Pancreas (tissue), 10 donors: ENCODE measurements at regions not wholly inside any gene's neighbourhood (a gene's known extent, or its start where the extent isn't known, plus 50 kb on each side); places are given as distances from the start of the nearest gene placed in this dataset.

Source experiments
- ATAC-seq, 4 donors: fragments of 200-7000 bp; cut with Tn5 transposase; one replicate each; pipeline versions ENCODE4 v1.8.0 to v1.9.1; 2020; ENCODE audit warnings: mild to moderate bottlenecking in 4 of 4, moderate library complexity in 4 of 4
- DNase-seq, 6 donors: peaks; one replicate each; pipeline ENCODE4 v3.0.0-alpha.2; 2020
- FAIRE-seq: peaks from 2 replicates; lab custom pipeline; 2012; peaks lifted over from hg19 to GRCh38; lab: Jason Lieb, UNC
- H3K27ac ChIP-seq, 4 donors: fragments of 200-600 bp; sonication (generic); 1 replicate in 3 of 4; 2 replicates in 1 of 4; pipeline versions ENCODE4 v1.5.0 to v1.8.0; 2020
- H3K27me3 ChIP-seq, 4 donors: fragments of 200-600 bp; one replicate each; pipeline ENCODE4 v1.8.0; 2021
- H3K36me3 ChIP-seq, 3 donors: fragments of 200-600 bp; sonication (generic) in 1 of 3; one replicate each; pipeline versions ENCODE4 v1.5.0 to v1.8.0; 2020 to 2021
- H3K4me1 ChIP-seq, 3 donors: fragments of 200-600 bp; one replicate each; pipeline ENCODE4 v1.8.0; 2021
- H3K4me3 ChIP-seq, 4 donors: fragments of 200-600 bp; sonication (generic) in 2 of 4; one replicate each; pipeline versions ENCODE4 v1.5.0 to v1.8.0; 2020 to 2021
- H3K9me3 ChIP-seq, 4 donors: fragments of 200-600 bp; one replicate each; pipeline ENCODE4 v1.8.0; 2021
- CTCF ChIP-seq, 4 donors: fragments of 200-600 bp; sonication (generic) in 3 of 4; IDR thresholded peaks; one replicate each; pipeline versions ENCODE4 v1.5.0 to v1.8.0; 2021; ENCODE audit warnings: antibody characterized with exemption in 4 of 4
- WGBS, 2 donors: extraction: QIAGEN DNeasy Blood & Tissue Kit; methylation state at CpG; one replicate each; pipeline ENCODE4 v1.1.7; 2013; 5-methylcytosine and 5-hydroxymethylcytosine counted together
- intact Hi-C, 3 donors: fragments of 100-400 bp; cut with DNase I; formaldehyde crosslinking; loops; one replicate each; pipeline versions ENCODE4 v1.11.1 to v1.14.2; 2022
- donor health status: healthy with polysubstance abuse.
- donor health status: DM: no; HTN: no; CAD: no; lungs with moderate emphysema.
- donor health status: DM: no; HTN: no; CAD: no.
- donor health status: control.
- donor health status: control.
- donor health status: Bipolar disorder and iron deficiency.
- donor health status: DM: yes; HTN: yes; CAD: no.
- donor health status: DM: no; HTN: no; CAD: no.
- donor health status: DM: no; HTN: no; CAD: no.
- donor health status: DM: yes; HTN: yes; CAD: no.

GRCh38 chr4:83894831-83895230 is 358.9 kb downstream of the GPAT3 start:
- DNase-seq = no peak

DNA sequence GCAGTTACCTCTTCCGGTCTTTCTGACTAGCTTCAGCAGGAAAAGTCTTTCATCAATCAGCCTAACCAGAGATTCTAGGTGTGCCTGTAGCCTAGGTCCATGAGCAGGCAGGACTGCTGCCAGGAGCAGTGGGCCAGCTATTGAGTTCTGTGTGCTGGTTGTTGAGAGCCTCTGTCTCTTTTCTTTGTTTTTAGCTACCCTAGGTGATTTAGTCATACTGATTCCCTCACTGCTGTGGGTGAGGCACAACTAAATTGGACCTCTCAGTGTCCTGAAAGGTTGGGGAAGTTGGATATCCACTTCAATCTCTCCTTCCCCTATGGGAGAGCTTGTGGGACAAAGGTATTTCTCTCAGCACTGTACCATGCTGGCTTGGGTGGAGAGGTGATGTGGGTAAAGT is 354.9 kb downstream of the GPAT3 start:
- FAIRE-seq = no peak
- intact Hi-C loops = no loop called here

More at GRCh38 chr4:83894831-83895230, 358.9 kb downstream of the GPAT3 start:
- ATAC-seq (no peak), FAIRE-seq (no peak)
- no peak for TF ChIP-seq CTCF (IDR thresholded peaks at IDR 0.05)
- 26 to 35% methylated on average over 1 of the region's 1 CpG for WGBS, 2 donors
- intact Hi-C loops = no loop called here
- Histone ChIP-seq H3K4me1 (no peaks in the 10 kb centered on the region), H3K36me3 (no peaks in the 10 kb centered on the region), H3K4me3 (no peak overlapping the region), H3K27me3 (no peaks in the 10 kb centered on the region), H3K27ac (no peak overlapping the region), H3K9me3 (no peaks in the 10 kb centered on the region)

GRCh38 chr4:83890231-83890630 is 354.3 kb downstream of the GPAT3 start:
- Histone ChIP-seq H3K27ac (no peak overlapping the region), H3K9me3 (no peaks in the 10 kb centered on the region), H3K36me3 (no peaks in the 10 kb centered on the region), H3K27me3 (no peaks in the 10 kb centered on the region), H3K4me1 (no peaks in the 10 kb centered on the region), H3K4me3 (no peak overlapping the region)
- intact Hi-C loops = no loop called here
- FAIRE-seq = no peak
- no peak for DNase-seq
- ATAC-seq = no peak
- no peak for TF ChIP-seq CTCF (IDR thresholded peaks at IDR 0.05)
- 75 to 80% methylated on average over 2 of the region's 2 CpGs for WGBS, 2 donors

More for the DNA sequence above, 354.9 kb downstream of the GPAT3 start:
- DNase-seq = no peak
- TF ChIP-seq CTCF (IDR thresholded peaks at IDR 0.05) = no peak
- H3K27me3 ChIP-seq = no peaks in the 10 kb centered on the region
- no peak for ATAC-seq
- no peaks in the 10 kb centered on the region for H3K9me3 ChIP-seq
- no peaks in the 10 kb centered on the region for H3K4me1 ChIP-seq
- H3K4me3 ChIP-seq = no peak overlapping the region
- 84 to 97% methylated on average over 1 of the region's 1 CpG for whole genome bisulfite sequencing, 2 donors
- H3K36me3 ChIP-seq = no peaks in the 10 kb centered on the region
- no peak overlapping the region for H3K27ac ChIP-seq

DNA sequence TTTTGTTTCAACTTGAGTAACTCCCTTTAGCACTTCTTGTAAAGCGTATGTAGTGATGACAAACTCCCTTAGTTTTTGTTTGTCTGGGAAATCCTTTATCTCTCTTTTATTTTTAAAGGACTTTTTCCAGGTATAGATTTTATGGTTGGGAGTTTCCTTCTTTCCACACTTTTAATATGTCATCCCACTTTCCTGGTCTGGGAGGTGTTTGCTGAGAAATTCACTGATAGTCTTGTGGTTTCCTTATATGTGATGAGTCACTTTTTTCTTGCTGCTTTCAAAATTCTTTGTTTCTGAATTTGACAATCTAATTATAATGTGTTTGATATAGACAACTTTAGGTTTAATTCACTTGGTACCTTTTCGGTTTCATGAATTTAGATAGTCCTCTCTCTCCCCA is 353.9 kb downstream of the GPAT3 start:
- Histone ChIP-seq H3K4me1 (no peaks in the 10 kb centered on the region), H3K36me3 (no peaks in the 10 kb centered on the region), H3K4me3 (no peak overlapping the region), H3K27ac (no peak overlapping the region), H3K27me3 (no peaks in the 10 kb centered on the region), H3K9me3 (no peaks in the 10 kb centered on the region)
- FAIRE-seq = no peak
- intact Hi-C loops = no loop called here
- TF ChIP-seq CTCF (IDR thresholded peaks at IDR 0.05) = no peak
- no peak for ATAC-seq
- no peak for DNase-seq
- WGBS, 2 donors = 64 to 76% methylated on average over 2 of the region's 2 CpGs

GRCh38 chr4:83885256-83886182 is 349.6 kb downstream of the GPAT3 start:
- no peak for FAIRE-seq
- Histone ChIP-seq H3K36me3 (no peaks in the 10 kb centered on the region), H3K27ac (no peak overlapping the region), H3K4me3 (no peak overlapping the region), H3K4me1 (no peaks in the 10 kb centered on the region), H3K27me3 (no peaks in the 10 kb centered on the region), H3K9me3 (no peaks in the 10 kb centered on the region)
- intact Hi-C loops = no loop called here
- no peak for DNase-seq
- WGBS, 2 donors = 55 to 70% methylated on average over 6 of the region's 6 CpGs
- no peak for TF ChIP-seq CTCF (IDR thresholded peaks at IDR 0.05)
- no peak for ATAC-seq
